ENCODE measurements at regions not wholly inside any gene's neighbourhood (a gene's known extent, or its start where the extent isn't known, plus 50 kb on each side); places are given as distances from the start of the nearest gene placed in this dataset.

DNA sequence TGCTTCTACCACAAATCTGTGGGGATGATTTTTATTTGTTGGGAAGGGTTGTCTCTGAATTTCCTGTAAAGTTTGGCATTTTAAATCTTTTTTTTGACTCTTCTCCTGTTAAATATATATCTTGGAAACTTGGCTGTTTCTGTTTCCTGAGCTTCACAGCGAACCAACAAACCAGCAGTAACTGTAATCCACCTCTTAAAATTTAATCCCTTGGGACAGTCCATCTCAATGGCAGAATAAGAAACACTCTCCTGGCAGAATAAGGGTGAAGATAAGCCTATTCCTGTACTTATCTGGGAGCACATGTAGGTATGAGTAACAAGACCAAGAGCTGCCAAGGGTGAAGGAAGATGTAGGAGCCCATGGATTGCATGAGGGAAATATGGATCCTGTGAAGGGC is 73.1 kb upstream of the RPS23 start (continued):
- no peak for TF ChIP-seq ELK1 (IDR thresholded peaks at IDR 0.05; ENCODE audit: low read depth, low read length)

DNA sequence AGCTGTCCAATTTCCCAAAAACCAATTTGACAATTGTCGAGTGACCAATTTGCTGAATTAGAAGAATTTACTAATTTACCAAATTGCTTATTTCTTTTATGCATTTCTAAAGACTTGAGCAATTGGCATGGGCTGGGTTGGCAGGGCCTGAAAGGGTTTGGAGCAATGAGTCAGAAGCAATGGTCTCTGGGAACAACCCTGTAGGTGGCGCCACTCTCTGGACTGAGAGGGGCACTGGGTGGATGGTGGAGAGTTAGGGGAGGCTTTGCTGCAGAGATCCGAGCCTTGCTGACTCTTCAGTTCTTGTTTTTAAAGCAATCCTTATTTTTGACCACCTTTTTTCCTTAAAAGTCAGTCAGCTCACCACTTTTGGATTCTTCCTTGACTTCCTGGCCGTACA is 71.5 kb upstream of the RPS23 start:
- ChIA-PET RAD21 (ENCODE audit: unreplicated experiment) (interaction anchor here (1.1 to 2.0 kb wide), 2 partner anchors 1210 to 1215 kb away, joined by 3 to 8 read pairs; no protein-coding TSS in a partner anchor), SMC1A (ENCODE audit: uncharacterized antibody, unreplicated experiment) (interaction anchor here (1.0 to 2.3 kb wide), 3 partner anchors 70 to 1215 kb away, joined by 3 to 5 read pairs (median 3); no protein-coding TSS in a partner anchor), CTCF (interaction anchor here (0.7 to 5.1 kb wide), 17 partner anchors 11 to 1222 kb away, joined by 3 to 39 read pairs (median 3); no protein-coding TSS in a partner anchor), POLR2A (no interaction called here)
- no peaks in the 10 kb centered on the region for H3K27me3 ChIP-seq (replicated peaks in 1 of 2; ENCODE audit: control insufficient read depth in 2 of 2, insufficient read depth in 2 of 2, low read length in 1 of 2)
- H3K27ac ChIP-seq (ENCODE audit: control insufficient read depth, insufficient read depth) = no peak overlapping the region
- H2AFZ ChIP-seq (ENCODE audit: control insufficient read depth, low read depth, low read length) = no peak overlapping the region
- ATAC-seq (peak; percentile 69), FAIRE-seq (no peak), DNase-seq (ENCODE audit: low read depth, low spot score) (no peak)
- no peak overlapping the region for H3K9ac ChIP-seq (ENCODE audit: control insufficient read depth, insufficient read depth, low read length)
- peak; percentile 26 to 46 (median 32); a peak in 5 of 6 replicates for TF ChIP-seq CTCF (IDR thresholded peaks at IDR 0.05 in 2 of 3, conservative IDR thresholded peaks at IDR 0.05 in 1 of 3; ENCODE audit: control insufficient read depth in 2 of 3, extremely low read depth in 1 of 3, insufficient read depth in 1 of 3, low read depth in 3 of 3, low read length in 3 of 3)
- peak; percentile 29; the same call in 1 of the 2 replicates for TF ChIP-seq SMC3 (IDR thresholded peaks at IDR 0.05; ENCODE audit: borderline replicate concordance, low read length)
- TF ChIP-seq ZNF217 (IDR thresholded peaks at IDR 0.05) = no peak
- TF ChIP-seq, protein P1, sequence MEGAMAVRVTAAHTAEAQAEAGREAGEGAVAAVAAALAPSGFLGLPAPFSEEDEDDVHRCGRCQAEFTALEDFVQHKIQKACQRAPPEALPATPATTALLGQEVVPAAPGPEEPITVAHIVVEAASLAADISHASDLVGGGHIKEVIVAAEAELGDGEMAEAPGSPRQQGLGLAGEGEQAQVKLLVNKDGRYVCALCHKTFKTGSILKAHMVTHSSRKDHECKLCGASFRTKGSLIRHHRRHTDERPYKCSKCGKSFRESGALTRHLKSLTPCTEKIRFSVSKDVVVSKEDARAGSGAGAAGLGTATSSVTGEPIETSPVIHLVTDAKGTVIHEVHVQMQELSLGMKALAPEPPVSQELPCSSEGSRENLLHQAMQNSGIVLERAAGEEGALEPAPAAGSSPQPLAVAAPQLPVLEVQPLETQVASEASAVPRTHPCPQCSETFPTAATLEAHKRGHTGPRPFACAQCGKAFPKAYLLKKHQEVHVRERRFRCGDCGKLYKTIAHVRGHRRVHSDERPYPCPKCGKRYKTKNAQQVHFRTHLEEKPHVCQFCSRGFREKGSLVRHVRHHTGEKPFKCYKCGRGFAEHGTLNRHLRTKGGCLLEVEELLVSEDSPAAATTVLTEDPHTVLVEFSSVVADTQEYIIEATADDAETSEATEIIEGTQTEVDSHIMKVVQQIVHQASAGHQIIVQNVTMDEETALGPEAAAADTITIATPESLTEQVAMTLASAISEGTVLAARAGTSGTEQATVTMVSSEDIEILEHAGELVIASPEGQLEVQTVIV (IDR thresholded peaks at IDR 0.05; ENCODE audit: borderline replicate concordance, partially characterized antibody) = no peak
- TF ChIP-seq RAD21 (IDR thresholded peaks at IDR 0.05; ENCODE audit: insufficient read depth, low read depth, low read length) = 0 out of 2 replicates have a peak, but pooled peaks have one; percentile 20
- TF ChIP-seq YY1 (IDR thresholded peaks at IDR 0.05; ENCODE audit: low read depth, low read length) = no peak
- no peak for TF ChIP-seq CHD2 (IDR thresholded peaks at IDR 0.05; ENCODE audit: borderline replicate concordance, low read depth, low read length)
- TF ChIP-seq KDM1A (IDR thresholded peaks at IDR 0.05; ENCODE audit: borderline replicate concordance) = no peak
- no peak for TF ChIP-seq IKZF1 (conservative IDR thresholded peaks at IDR 0.05)
- H3K4me3 ChIP-seq = no peak overlapping the region
- no peak overlapping the region for H3K4me2 ChIP-seq (ENCODE audit: control insufficient read depth, insufficient read depth)
- intact Hi-C loops (cut with micrococcal nuclease; ENCODE audit: unreplicated experiment) = loop anchor here (5.0 kb wide), 2 partner anchors 148 to 288 kb away; no protein-coding TSS in a partner anchor
- no TSS peak for BruUV-seq (replicated peaks)
- no peaks in the 10 kb centered on the region for H3K36me3 ChIP-seq (ENCODE audit: control insufficient read depth in 2 of 2, insufficient read depth in 2 of 2, low read length in 1 of 2)
- 26% methylated on average over 4 of the region's 4 CpGs for WGBS (ENCODE audit: insufficient coverage, insufficient replicate concordance, low lambda C conversion rate, missing lambda C conversion rate)
- no peaks in the 10 kb centered on the region for H3K9me3 ChIP-seq (replicated peaks; ENCODE audit: control insufficient read depth, insufficient read depth, low read length)
- no peaks in the 10 kb centered on the region for H3K4me1 ChIP-seq (ENCODE audit: control insufficient read depth, insufficient read depth, low read length)
- H3K79me2 ChIP-seq (ENCODE audit: control insufficient read depth, insufficient read depth, low read length) = no peaks in the 10 kb centered on the region
- no peaks in the 10 kb centered on the region for H4K20me1 ChIP-seq (ENCODE audit: control insufficient read depth, insufficient read depth)
- in situ Hi-C loops (cut with MboI) = loop anchor here (5.0 to 10.0 kb wide), 2 partner anchors 1125 to 1213 kb away; partner anchors contain the start of gene VCAN

All from GM12878 (cell line).